ENCODE measurements at regions not wholly inside any gene's neighbourhood (a gene's known extent, or its start where the extent isn't known, plus 50 kb on each side); places are given as distances from the start of the nearest gene placed in this dataset.

- no peak for TF ChIP-seq EZH2phosphoT487 (conservative IDR thresholded peaks at IDR 0.05; ENCODE audit: low read length)
- TF ChIP-seq CTCF (IDR thresholded peaks at IDR 0.05; ENCODE audit: insufficient read depth, low read length, poor library complexity, severe bottlenecking) = no peak
Measured at GRCh38 chr10:121415063-121415399, 183.2 kb downstream of the FGFR2 start.
